ENCODE measurements at regions not wholly inside any gene's neighbourhood (a gene's known extent, or its start where the extent isn't known, plus 50 kb on each side); places are given as distances from the start of the nearest gene placed in this dataset.

GRCh38 chr2:103734911-103735310 is 973.1 kb downstream of the TMEM182 start:
- no peak for DNase-seq (ENCODE audit: low spot score)

DNA sequence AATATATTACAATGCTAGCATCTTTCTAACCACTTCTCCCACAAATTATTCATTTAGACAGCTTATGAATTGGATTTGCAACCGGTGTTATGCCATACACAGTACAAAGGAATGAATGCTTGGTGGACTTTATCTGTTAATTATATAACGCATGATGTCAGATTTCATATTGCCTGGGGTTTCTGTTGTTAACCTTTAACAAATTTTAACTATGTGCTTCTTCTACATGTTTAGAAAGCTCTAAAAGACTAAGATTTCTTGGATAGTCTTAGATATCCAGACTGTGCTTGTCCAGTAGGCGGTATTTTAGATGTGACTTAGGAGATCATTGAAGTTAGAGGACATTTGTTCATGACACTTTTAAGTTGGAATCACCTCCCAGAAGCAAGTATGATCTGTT is 976.3 kb downstream of the TMEM182 start:
- DNase-seq (ENCODE audit: low spot score): no peak

- DNase-seq (ENCODE audit: low spot score): no peak
These were observed 976.8 kb downstream of the TMEM182 start for GRCh38 chr2:103738606-103739005.

GRCh38 chr2:103739186-103739585 is 977.4 kb downstream of the TMEM182 start:
- DNase-seq (ENCODE audit: low spot score): no peak

GRCh38 chr2:103739921-103740320 is 978.1 kb downstream of the TMEM182 start:
- DNase-seq (ENCODE audit: low spot score): no peak

DNA sequence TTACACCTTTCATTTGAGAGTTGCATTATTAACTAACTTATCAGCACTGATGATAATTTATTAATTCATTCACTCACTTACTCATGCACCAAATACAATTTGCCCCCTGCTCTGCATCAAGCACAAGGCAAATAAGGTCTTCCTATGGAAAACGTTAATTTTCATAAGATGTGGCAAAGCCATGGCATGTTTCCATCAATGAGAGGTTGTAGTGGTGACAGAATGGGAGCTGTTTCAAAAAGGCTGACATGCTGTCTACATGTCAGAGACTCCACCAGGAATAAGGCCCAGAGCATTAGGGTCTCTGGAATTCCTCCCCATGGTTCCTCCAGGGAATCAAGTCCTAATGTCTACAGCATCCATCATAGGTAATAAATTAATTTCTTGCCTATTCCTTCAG is 978.8 kb downstream of the TMEM182 start:
- DNase-seq (ENCODE audit: low spot score): no peak

- no peak for DNase-seq (ENCODE audit: low spot score)
These were observed 981.4 kb downstream of the TMEM182 start for GRCh38 chr2:103743195-103743594.

DNA sequence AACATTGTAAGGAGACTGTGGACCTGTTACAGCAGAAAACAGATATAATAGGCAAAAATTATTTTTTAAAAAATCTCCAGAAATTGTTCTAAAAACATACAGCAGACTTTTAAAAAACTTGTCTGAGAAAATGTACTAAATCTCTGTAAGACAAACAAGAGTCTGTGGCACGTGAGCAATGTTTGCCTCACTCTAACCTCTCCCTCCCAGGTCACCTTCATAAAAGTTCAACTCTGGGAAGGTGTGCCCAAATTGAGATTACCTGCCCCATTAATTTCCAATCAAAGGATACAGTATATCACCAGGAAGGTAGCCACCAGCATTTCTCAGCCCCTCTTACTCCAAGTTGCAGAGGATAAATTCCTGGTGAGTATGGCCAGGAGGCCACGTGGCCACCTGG is 992.7 kb downstream of the TMEM182 start:
- DNase-seq (ENCODE audit: low spot score): no peak

DNA sequence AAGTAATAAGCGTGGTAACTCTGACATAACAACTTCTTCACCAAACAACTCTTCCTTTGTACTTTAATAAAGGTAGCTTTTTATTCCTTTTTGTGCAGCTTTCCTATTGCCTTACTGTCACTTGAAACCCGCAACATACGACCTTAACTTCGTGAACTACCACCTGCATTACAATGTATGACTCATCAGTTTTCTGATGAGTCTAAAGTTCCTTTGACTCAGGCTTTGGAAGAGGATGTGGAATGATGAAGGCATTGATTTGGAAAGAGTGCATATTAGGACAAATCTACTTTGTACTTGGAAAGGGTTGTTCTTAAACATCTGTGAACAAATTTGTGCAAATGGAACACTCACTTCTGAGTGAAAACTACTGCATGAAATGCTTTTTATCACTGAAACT is 1012.1 kb downstream of the TMEM182 start:
- DNase-seq (ENCODE audit: low spot score): peak; percentile 86

DNA sequence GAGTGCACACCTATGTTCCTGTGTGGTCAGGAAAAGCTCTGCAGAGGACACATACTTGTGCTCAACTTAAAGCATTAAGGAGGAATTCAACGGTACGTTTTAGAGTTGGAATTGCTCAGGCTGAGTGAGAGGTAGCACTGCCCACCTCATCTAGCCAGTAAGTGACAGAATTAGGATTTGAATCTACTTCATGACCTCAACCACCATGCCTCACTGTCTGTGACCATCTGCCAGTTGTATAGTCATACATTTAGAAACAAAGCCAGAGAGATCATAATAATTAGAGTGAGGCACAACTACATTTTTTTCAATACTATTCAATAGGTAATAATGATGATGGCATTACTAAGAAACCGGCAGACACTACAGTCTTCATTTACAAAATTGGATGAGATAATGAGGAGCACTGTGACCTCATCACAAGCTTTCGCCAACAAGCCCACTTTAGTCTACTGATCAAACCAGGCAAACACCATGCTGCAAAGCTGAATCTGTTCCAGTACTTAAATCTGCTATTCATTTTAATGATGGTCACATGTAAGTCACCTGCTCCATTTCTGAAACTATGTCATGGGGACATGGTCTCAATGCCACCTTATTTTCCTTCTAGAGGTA is 1018.4 kb downstream of the TMEM182 start:
- no peak for DNase-seq (ENCODE audit: low spot score)

GRCh38 chr2:103781313-103781712 is 1019.5 kb downstream of the TMEM182 start:
- no peak for DNase-seq (ENCODE audit: low spot score)

- DNase-seq (ENCODE audit: low spot score): no peak
These were observed 1022.4 kb downstream of the TMEM182 start for GRCh38 chr2:103784261-103784660.

- no peak for DNase-seq (ENCODE audit: low spot score)
These were observed 1023.6 kb downstream of the TMEM182 start for GRCh38 chr2:103785432-103785831.

DNA sequence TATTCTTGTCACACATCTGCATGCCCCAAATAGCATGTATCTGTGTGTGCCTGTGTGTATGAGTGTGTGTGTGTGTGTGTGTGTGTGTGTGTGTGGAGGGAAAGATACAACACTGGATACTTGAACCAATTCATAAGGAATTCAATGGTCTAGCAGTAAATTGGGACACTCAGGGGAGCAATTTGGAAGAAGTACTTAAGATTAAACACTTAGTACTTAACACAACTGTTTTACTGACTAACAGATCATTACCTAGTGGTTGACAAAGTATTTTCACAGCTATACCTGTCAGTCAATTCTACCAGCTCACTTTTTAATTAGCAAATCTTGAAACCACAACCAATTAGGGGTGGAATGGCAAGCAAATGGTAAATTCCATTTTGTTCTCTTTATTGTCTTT is 1024.1 kb downstream of the TMEM182 start:
- no peak for DNase-seq (ENCODE audit: low spot score)

DNA sequence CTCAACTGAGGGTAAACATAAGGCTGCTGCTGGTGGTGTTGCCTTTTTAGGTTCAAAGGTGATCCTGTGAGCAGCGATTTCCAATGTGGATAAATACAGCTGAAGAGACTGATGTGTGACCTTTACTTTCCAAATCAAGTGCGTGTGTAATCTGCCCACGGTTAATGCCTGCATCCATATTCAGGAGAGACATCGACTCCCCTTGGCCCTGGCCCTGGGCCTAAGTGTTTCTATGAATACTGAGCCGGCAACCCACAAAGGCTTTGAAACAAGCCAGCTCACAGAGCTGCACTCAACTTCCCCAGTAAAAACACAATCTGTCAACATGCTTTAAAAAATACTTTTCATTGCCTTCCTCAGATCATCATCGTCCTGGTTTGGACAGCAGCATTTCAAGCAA is 1026.6 kb downstream of the TMEM182 start:
- DNase-seq (ENCODE audit: low spot score): no peak

GRCh38 chr2:103788951-103789350 is 1027.1 kb downstream of the TMEM182 start:
- DNase-seq (ENCODE audit: low spot score): no peak

- DNase-seq (ENCODE audit: low spot score): peak; percentile 52
These were observed 1027.7 kb downstream of the TMEM182 start for GRCh38 chr2:103789381-103790095.

GRCh38 chr2:103792042-103792441 is 1030.2 kb downstream of the TMEM182 start:
- no peak for DNase-seq (ENCODE audit: low spot score)

GRCh38 chr2:103798291-103798690 is 1036.5 kb downstream of the TMEM182 start:
- no peak for DNase-seq (ENCODE audit: low spot score)

DNA sequence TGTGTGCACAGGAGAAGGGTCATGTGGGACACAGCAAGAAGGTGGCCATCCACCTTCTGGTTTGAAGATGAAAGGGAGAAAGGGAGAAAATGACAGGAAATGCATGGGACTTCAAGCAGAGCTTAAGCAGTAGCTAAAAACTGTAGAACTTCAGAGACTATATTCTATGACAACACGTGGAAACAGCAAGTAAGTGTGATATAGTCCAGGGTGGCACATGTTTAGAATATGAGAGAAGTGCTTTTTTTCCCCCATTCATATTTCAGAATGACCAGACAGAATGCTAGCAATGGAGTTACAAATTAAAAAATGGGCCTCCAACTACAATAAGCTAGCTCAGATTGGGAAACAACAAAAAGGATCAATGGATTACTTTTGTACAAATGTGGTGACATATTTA is 1042.2 kb downstream of the TMEM182 start:
- no peak for DNase-seq (ENCODE audit: low spot score)

DNA sequence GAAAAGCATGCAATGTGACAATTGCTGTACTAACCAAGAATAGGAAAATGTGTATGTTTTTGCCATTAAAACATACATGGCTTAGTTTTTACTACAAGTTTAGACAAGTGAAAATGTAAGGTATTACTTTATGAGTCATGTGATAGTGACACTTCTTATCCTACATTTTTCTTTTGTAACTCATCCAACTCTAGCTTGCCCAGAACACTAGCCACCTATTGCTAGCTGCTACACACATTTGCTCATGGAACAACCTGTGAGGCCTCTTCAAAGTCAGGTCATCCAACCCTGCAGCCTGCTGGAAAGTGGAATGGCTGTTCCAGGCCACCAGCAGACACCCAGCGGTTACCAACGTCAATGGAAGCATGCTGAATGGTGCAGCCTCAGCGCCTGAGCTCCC is 1043.9 kb downstream of the TMEM182 start:
- DNase-seq (ENCODE audit: low spot score): no peak

DNA sequence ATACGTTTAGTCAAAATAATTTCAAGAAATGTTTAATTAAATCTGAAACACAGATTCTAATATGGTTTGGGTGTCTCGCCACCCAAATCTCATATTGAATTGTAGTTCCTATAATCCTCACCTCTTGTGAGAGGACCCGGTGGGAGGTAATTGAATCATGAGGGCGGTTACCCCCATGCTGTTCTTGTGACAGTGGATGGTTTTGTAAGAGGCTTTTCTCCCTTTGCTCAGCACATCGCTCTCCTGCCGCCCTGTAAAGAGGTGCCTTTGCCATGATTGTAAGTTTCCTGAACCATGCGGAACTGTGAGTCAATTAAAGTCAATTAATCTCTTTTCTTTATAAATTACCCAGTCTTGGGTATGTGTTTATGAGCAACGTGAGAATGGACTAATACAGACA is 1045.1 kb upstream of the POU3F3 start:
- DNase-seq (ENCODE audit: low spot score): no peak

- no peak for DNase-seq (ENCODE audit: low spot score)
These were observed 1044.5 kb upstream of the POU3F3 start for GRCh38 chr2:103809415-103809814.

DNA sequence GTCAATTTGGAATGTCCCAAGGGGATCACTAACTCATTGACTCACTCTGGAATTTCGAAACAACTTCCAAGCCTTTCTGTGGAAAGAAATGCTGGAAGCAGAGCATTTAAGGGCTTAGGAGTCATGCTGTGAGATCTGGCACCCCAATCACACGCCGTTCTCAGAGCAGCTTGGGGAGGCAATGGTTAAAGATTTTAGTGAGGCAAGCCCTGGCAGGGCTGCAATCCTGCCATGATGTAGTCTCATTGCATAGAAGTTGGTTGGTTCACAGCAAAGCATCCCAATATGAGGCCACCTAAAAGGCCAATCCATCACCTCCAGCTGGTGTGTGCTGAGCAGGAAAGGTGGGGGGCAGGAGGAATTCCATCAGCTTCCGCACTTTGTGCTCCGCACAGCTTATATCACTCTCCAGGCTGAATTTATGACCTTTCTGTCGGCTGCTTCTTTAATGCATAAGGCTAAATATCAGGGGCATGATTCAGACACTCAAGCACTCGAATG is 1043.9 kb upstream of the POU3F3 start:
- DNase-seq (ENCODE audit: low spot score): no peak
